ENCODE measurements at regions not wholly inside any gene's neighbourhood (a gene's known extent, or its start where the extent isn't known, plus 50 kb on each side); places are given as distances from the start of the nearest gene placed in this dataset.
"Not testable (repeated sequence)": the region's sequence is repeated elsewhere in the genome, so short reads cannot be mapped to it uniquely, and the experiment has no call there.

DNA sequence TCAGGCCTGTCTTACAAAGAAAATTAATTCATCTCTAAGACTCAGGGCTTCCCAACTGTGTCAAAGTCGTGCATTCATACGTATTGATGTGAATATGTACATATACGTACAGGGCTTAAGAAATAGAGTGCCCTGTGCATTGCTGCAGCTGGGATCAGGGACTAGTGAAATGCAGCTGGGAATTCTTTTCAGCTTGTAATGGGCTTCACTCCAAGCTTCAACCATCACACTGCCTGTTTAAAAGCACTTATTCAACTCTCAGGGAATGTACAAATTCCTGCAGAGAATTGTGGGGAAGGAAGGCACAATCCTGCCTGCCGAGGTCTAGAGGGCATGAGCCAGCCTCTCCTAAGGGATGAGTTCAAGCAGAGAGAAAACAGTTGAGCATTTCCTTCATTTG is 59.6 kb upstream of the MAN2A1 start:
- no peak for DNase-seq (ENCODE audit: low read depth)
- TF ChIP-seq, protein P1, sequence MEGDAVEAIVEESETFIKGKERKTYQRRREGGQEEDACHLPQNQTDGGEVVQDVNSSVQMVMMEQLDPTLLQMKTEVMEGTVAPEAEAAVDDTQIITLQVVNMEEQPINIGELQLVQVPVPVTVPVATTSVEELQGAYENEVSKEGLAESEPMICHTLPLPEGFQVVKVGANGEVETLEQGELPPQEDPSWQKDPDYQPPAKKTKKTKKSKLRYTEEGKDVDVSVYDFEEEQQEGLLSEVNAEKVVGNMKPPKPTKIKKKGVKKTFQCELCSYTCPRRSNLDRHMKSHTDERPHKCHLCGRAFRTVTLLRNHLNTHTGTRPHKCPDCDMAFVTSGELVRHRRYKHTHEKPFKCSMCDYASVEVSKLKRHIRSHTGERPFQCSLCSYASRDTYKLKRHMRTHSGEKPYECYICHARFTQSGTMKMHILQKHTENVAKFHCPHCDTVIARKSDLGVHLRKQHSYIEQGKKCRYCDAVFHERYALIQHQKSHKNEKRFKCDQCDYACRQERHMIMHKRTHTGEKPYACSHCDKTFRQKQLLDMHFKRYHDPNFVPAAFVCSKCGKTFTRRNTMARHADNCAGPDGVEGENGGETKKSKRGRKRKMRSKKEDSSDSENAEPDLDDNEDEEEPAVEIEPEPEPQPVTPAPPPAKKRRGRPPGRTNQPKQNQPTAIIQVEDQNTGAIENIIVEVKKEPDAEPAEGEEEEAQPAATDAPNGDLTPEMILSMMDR (IDR thresholded peaks at IDR 0.05; ENCODE audit: low read depth, low read length, missing control alignments) = no peak
- no peak overlapping the region for H3K4me3 ChIP-seq (ENCODE audit: low read depth, low read length)

DNA sequence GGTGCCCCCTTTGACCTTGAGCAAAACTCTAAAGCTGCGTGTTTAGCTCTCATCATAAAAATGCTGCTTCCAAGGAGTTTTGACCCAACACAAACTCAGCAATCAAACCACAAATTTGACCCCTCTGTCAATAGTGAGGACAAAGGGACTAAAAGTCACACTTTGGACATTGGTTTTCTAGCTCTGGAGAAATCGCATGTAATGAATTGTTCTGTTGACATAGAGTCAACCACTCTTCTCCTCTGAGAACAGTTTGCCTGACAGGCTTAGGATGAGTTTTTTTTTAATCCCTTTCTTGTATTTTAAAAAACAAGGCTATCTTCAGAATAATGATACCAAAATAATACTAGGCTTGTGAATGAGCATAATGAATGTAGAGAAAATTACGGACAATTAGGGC is 61.1 kb upstream of the MAN2A1 start:
- H3K4me3 ChIP-seq (ENCODE audit: low read depth, low read length) = no peak overlapping the region
- TF ChIP-seq, protein P1 (IDR thresholded peaks at IDR 0.05; ENCODE audit: low read depth, low read length, missing control alignments) = no peak
- DNase-seq (ENCODE audit: low read depth) = no peak

DNA sequence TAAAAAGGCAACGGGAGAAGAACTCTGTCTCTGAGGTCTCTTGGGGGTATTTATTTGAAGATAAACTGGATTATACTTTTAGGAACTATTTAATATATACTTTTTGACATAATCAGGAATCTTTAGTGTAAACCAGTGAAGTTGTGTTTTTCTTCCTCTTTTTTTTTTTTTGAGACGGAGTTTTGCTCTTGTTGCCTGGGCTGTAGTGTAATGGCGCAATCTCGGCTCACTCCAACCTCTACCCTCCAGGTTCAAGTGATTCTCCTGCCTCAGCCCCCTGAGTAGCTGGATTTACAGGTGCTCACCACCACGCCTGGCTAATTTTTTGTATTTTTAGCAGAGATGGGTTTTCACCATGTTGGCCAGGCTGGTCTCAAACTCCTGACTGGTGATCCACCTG is 68.5 kb upstream of the MAN2A1 start:
- DNase-seq (ENCODE audit: low read depth); H3K4me3 ChIP-seq (ENCODE audit: low read depth, low read length): not testable (repeated sequence)

DNA sequence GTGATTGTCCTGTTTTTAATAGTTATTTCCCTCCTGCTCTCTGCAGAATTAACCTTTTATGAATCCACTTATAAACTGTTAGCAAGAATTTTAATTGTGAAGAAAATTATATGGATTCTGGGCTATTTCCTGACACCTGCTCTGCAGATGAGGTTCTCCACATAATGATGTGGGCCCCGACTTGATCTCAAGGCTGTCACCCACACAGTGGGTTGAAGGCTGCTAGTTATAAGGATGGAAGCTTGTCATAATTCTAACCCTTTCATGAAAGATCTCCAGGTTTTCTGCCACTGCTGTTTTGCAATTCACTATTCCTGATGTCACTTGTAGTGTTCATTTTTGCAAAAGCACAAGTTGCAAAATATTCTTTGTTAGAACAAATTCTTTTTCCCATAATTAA is 69.1 kb upstream of the MAN2A1 start:
- TF ChIP-seq, protein P1 (IDR thresholded peaks at IDR 0.05; ENCODE audit: low read depth, low read length, missing control alignments) = no peak
- no peak overlapping the region for H3K4me3 ChIP-seq (ENCODE audit: low read depth, low read length)
- DNase-seq (ENCODE audit: low read depth) = no peak

DNA sequence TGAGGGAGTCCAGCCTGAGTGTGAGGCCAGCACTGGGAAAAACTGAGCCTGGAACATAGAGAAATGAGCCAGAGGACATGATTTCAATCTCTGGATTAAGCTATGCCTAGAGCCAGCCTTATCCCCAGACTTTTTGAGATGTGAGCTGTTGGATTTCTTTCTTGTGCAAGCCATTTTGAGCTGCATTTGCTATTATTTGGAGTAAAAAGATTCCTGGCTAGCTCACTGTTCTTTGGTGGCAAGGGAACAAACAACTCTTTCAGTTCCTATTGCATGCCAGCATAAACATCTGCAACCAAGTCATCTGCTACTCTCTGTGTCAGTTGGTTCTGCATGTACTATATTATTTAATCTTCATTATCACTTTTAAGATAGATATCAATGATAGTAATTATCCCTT is 70.1 kb upstream of the MAN2A1 start:
- TF ChIP-seq, protein P1 (IDR thresholded peaks at IDR 0.05; ENCODE audit: low read depth, low read length, missing control alignments) = no peak
- DNase-seq (ENCODE audit: low read depth) = no peak
- H3K4me3 ChIP-seq (ENCODE audit: low read depth, low read length) = no peak overlapping the region

DNA sequence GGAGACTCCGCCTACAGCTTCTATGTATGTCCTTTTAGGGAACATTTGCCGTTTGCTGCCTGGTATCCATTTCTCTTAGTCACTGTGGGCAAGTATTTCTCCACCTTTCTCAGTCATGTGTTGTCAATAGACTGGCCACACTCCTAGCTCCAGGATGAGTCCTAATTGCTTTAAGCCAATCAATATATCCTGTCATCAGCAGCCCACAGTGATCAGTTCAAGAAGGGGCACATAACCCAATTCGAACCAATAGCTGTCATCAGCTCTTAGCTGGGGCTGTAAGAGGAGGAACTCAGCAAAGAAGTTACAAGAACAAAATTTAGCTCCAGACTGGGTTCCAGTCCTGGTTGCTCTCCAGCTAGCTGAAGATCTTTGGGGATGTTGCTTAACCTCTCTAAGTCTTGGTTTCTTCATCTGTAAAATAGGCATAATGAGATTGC is 70.7 kb upstream of the MAN2A1 start:
- TF ChIP-seq, protein P1 (IDR thresholded peaks at IDR 0.05; ENCODE audit: low read depth, low read length, missing control alignments) = no peak
- no peak overlapping the region for H3K4me3 ChIP-seq (ENCODE audit: low read depth, low read length)
- DNase-seq (ENCODE audit: low read depth) = no peak

DNA sequence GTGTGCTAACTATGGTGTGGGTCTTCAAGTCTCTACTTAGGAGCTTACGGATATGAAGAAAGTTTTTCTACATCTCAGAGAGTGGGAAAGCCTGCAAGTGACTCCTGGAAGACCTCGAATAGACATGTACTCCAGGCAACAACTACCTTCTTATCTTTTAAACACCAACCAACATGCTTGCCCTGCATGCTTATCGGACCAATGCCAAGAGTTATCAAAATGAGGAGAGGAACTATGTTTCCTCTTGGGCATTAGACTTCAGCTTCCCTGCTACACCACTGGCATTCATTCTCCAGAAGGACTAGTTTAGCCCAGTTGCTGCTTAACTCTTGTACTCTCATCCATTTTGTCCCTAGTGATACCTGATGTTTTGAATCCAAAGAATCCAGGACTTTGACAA is 74.7 kb upstream of the MAN2A1 start:
- H3K4me3 ChIP-seq (ENCODE audit: low read depth, low read length) = no peak overlapping the region
- TF ChIP-seq, protein P1 (IDR thresholded peaks at IDR 0.05; ENCODE audit: low read depth, low read length, missing control alignments) = no peak
- DNase-seq (ENCODE audit: low read depth) = no peak

DNA sequence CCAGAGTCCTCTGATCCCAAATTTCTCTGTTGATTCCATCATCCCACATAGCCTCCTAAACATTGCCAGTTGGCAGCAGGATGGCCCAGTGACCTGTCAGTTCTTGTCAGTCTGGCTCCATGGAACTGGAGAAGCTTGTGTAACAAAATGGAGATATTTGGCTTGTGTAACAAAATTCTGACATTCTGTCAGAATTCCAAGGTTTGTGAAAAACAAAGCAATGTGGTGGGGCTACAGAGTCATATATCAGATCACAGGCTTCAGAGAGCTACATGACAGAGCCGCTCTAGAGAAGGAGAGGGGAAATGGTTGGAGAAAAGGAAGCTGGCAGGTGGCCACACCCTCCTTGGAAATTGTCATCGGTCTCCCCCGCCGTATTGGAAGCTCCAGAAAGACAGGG is 75.4 kb upstream of the MAN2A1 start:
- no peak overlapping the region for H3K4me3 ChIP-seq (ENCODE audit: low read depth, low read length)
- TF ChIP-seq, protein P1 (IDR thresholded peaks at IDR 0.05; ENCODE audit: low read depth, low read length, missing control alignments) = no peak
- DNase-seq (ENCODE audit: low read depth) = no peak

Data from GM12864 (cell line).